ENCODE measurements at regions not wholly inside any gene's neighbourhood (a gene's known extent, or its start where the extent isn't known, plus 50 kb on each side); places are given as distances from the start of the nearest gene placed in this dataset.
"Not testable (repeated sequence)": the region's sequence is repeated elsewhere in the genome, so short reads cannot be mapped to it uniquely, and the experiment has no call there.

GRCh38 chr2:223316342-223316741 lies 264.4 kb downstream of the KCNE4 start:
- no peaks in the 10 kb centered on the region for H3K9me3 ChIP-seq
- H3K36me3 ChIP-seq = no peaks in the 10 kb centered on the region
- H3K27me3 ChIP-seq = no peaks in the 10 kb centered on the region
- no peak overlapping the region for H3K27ac ChIP-seq
- ATAC-seq (ENCODE audit: low FRiP score in 2 of 2) (no peak), DNase-seq (no peak)
- H3K4me3 ChIP-seq = no peak overlapping the region
- 61 to 66% methylated on average over 4 of the region's 4 CpGs for WGBS, 2 donors
- TF ChIP-seq, protein P1, sequence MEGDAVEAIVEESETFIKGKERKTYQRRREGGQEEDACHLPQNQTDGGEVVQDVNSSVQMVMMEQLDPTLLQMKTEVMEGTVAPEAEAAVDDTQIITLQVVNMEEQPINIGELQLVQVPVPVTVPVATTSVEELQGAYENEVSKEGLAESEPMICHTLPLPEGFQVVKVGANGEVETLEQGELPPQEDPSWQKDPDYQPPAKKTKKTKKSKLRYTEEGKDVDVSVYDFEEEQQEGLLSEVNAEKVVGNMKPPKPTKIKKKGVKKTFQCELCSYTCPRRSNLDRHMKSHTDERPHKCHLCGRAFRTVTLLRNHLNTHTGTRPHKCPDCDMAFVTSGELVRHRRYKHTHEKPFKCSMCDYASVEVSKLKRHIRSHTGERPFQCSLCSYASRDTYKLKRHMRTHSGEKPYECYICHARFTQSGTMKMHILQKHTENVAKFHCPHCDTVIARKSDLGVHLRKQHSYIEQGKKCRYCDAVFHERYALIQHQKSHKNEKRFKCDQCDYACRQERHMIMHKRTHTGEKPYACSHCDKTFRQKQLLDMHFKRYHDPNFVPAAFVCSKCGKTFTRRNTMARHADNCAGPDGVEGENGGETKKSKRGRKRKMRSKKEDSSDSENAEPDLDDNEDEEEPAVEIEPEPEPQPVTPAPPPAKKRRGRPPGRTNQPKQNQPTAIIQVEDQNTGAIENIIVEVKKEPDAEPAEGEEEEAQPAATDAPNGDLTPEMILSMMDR (IDR thresholded peaks at IDR 0.05) = no peak
- no peak for TF ChIP-seq POLR2A (IDR thresholded peaks at IDR 0.05)
- TF ChIP-seq POLR2AphosphoS5 (IDR thresholded peaks at IDR 0.05) = no peak
- no peak for TF ChIP-seq EP300 (IDR thresholded peaks at IDR 0.05)
- H3K4me1 ChIP-seq = no peaks in the 10 kb centered on the region

DNA sequence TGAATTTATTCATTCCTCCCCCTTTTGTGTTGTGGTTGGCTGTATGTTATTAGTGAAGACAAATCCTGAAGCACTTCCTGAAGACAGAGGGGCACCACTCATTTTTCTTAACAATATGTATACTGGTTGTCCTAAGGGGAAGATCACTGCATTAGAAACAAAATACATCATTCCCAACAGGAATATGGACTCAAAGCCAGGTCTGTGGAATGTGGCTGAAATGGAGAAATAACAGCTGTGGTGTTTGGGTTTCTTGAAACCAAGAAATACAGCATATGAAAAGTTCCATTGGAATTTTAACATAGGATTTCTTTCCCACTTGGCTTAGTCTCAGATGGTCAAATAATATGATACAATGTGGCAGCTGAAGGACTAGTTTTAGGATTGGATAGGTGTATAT lies 267.6 kb downstream of the KCNE4 start:
- DNase-seq (no peak), ATAC-seq (ENCODE audit: low FRiP score in 2 of 2) (no peak)
- Histone ChIP-seq H3K4me1 (no peaks in the 10 kb centered on the region), H3K4me3 (no peak overlapping the region), H3K9me3 (no peaks in the 10 kb centered on the region), H3K27ac (no peak overlapping the region), H3K27me3 (no peaks in the 10 kb centered on the region), H3K36me3 (no peaks in the 10 kb centered on the region)
- TF ChIP-seq POLR2A (IDR thresholded peaks at IDR 0.05) (no peak), EP300 (IDR thresholded peaks at IDR 0.05) (no peak)

GRCh38 chr2:223324402-223324801 lies 272.4 kb downstream of the KCNE4 start:
- ATAC-seq (ENCODE audit: low FRiP score in 2 of 2) (no peak), DNase-seq (no peak)
- 60 to 66% methylated on average over 5 of the region's 5 CpGs for WGBS, 2 donors
- H3K27me3 ChIP-seq = no peaks in the 10 kb centered on the region
- no peaks in the 10 kb centered on the region for H3K4me1 ChIP-seq
- H3K4me3 ChIP-seq = no peak overlapping the region
- no peak for TF ChIP-seq EP300 (IDR thresholded peaks at IDR 0.05)
- TF ChIP-seq, protein P1 (IDR thresholded peaks at IDR 0.05) = no peak
- no peaks in the 10 kb centered on the region for H3K9me3 ChIP-seq
- no peak overlapping the region for H3K27ac ChIP-seq
- H3K36me3 ChIP-seq = no peaks in the 10 kb centered on the region

GRCh38 chr2:223328578-223328977 lies 273.6 kb downstream of the SCG2 start:
- WGBS, 2 donors = 61 to 91% methylated on average over 1 of the region's 1 CpG
- no peak overlapping the region for H3K27ac ChIP-seq
- no peaks in the 10 kb centered on the region for H3K9me3 ChIP-seq
- H3K36me3 ChIP-seq = no peaks in the 10 kb centered on the region
- H3K4me1 ChIP-seq = no peaks in the 10 kb centered on the region
- TF ChIP-seq POLR2A (IDR thresholded peaks at IDR 0.05) (no peak), EP300 (IDR thresholded peaks at IDR 0.05) (no peak), POLR2AphosphoS5 (IDR thresholded peaks at IDR 0.05) (no peak)
- H3K27me3 ChIP-seq = no peaks in the 10 kb centered on the region
- DNase-seq (no peak), ATAC-seq (ENCODE audit: low FRiP score in 2 of 2) (no peak)
- H3K4me3 ChIP-seq = no peak overlapping the region

DNA sequence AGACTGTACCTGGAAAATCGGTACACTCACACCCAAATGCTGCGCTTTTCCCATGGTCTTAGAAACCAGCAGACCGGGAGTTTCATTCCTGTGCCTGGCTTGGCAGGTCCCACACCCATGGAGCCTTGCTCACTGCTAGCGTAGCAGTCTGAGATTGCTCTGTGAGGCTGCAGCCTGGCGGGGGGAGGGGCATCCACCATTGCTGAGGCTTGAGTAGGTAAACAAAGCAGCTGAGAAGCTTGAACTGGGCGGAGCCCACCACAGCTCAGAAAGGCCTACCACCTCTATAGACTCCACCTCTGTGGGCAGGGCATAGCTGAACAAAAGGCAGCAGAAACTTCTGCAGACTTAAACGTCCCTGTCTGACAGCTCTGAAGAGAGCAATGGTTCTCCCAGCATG lies 271.4 kb downstream of the SCG2 start:
- ATAC-seq (ENCODE audit: low FRiP score in 2 of 2); H3K27ac ChIP-seq: not testable (repeated sequence)
- 75 to 76% methylated on average over 2 to 7 of the region's 7 CpGs for WGBS, 2 donors

GRCh38 chr2:223338016-223338415 lies 264.1 kb downstream of the SCG2 start:
- WGBS, 2 donors = 85 to 92% methylated on average over 1 of the region's 1 CpG
- ATAC-seq (ENCODE audit: low FRiP score in 2 of 2) = no peak
- TF ChIP-seq POLR2AphosphoS5 (IDR thresholded peaks at IDR 0.05) (no peak), POLR2A (IDR thresholded peaks at IDR 0.05) (no peak), EP300 (IDR thresholded peaks at IDR 0.05) (no peak)
- TF ChIP-seq, protein P1 (IDR thresholded peaks at IDR 0.05) = no peak
- Histone ChIP-seq H3K36me3 (no peaks in the 10 kb centered on the region), H3K4me3 (no peak overlapping the region), H3K27me3 (no peaks in the 10 kb centered on the region), H3K9me3 (no peaks in the 10 kb centered on the region), H3K27ac (no peak overlapping the region), H3K4me1 (no peaks in the 10 kb centered on the region)
- DNase-seq = no peak

More for the DNA sequence above, 271.4 kb downstream of the SCG2 start:
- not testable (repeated sequence) for H3K4me1 ChIP-seq, DNase-seq, H3K4me3 ChIP-seq, H3K36me3 ChIP-seq, H3K27me3 ChIP-seq, H3K9me3 ChIP-seq
